ENCODE measurements at regions not wholly inside any gene's neighbourhood (a gene's known extent, or its start where the extent isn't known, plus 50 kb on each side); places are given as distances from the start of the nearest gene placed in this dataset.
"Not testable (repeated sequence)": the region's sequence is repeated elsewhere in the genome, so short reads cannot be mapped to it uniquely, and the experiment has no call there.

- DNase-seq = no peak
Measured at GRCh38 chr1:89436856-89437255, 73.0 kb downstream of the GBP6 start.

GRCh38 chr1:89438301-89438700 lies 74.4 kb downstream of the GBP6 start:
- DNase-seq = not testable (repeated sequence)

GRCh38 chr1:89440911-89441310 lies 77.1 kb downstream of the GBP6 start:
- DNase-seq = no peak

- no peak for DNase-seq
Measured at GRCh38 chr1:89444791-89445190, 79.8 kb upstream of the LRRC8B start.

- DNase-seq = no peak
Measured at GRCh38 chr1:89451011-89451410, 73.6 kb upstream of the LRRC8B start.

- no peak for DNase-seq
Measured at GRCh38 chr1:89453123-89453972, 71.3 kb upstream of the LRRC8B start.

- peak; percentile 1 for DNase-seq
Measured at GRCh38 chr1:89454845-89455521, 69.6 kb upstream of the LRRC8B start.

GRCh38 chr1:89457046-89457445 lies 67.6 kb upstream of the LRRC8B start:
- DNase-seq = no peak

- no peak for DNase-seq
Measured at GRCh38 chr1:89459081-89459480, 65.5 kb upstream of the LRRC8B start.

- no peak for DNase-seq
Measured at GRCh38 chr1:89460325-89460724, 64.3 kb upstream of the LRRC8B start.

GRCh38 chr1:89462250-89462649 lies 62.4 kb upstream of the LRRC8B start:
- DNase-seq = no peak

- DNase-seq = no peak
Measured at GRCh38 chr1:89464008-89464407, 60.6 kb upstream of the LRRC8B start.

GRCh38 chr1:89465201-89465600 lies 59.4 kb upstream of the LRRC8B start:
- DNase-seq = no peak

- no peak for DNase-seq
Measured at GRCh38 chr1:89466307-89466930, 58.2 kb upstream of the LRRC8B start.

GRCh38 chr1:89472253-89472652 lies 52.4 kb upstream of the LRRC8B start:
- DNase-seq = no peak

- no peak for DNase-seq
Measured at GRCh38 chr1:89472886-89473417, 51.7 kb upstream of the LRRC8B start.

All from NCI-H2081 treated with DMSO at 0.1 percent for 48 hours (cell line).